PC-3 (cell line): ENCODE measurements at regions not wholly inside any gene's neighbourhood (a gene's known extent, or its start where the extent isn't known, plus 50 kb on each side); places are given as distances from the start of the nearest gene placed in this dataset.

ENCODE experiments used
- EZH2 ChIP-seq: fragments of 300-600 bp; sonication (generic); IDR thresholded peaks from one replicate; pipeline ENCODE4 v1.6.1; 2017; ENCODE audit warnings: antibody characterized with exemption, mild to moderate bottlenecking, low read length; ENCODE audit not compliant: unreplicated experiment
- TF ChIP-seq, protein P1 (sequence below): fragments of 300-600 bp; sonication (generic); conservative IDR thresholded peaks from 2 replicates; pipeline ENCODE4 v1.5.1; 2017; ENCODE audit warnings: antibody characterized with exemption, low read depth, mild to moderate bottlenecking, low read length

DNA sequence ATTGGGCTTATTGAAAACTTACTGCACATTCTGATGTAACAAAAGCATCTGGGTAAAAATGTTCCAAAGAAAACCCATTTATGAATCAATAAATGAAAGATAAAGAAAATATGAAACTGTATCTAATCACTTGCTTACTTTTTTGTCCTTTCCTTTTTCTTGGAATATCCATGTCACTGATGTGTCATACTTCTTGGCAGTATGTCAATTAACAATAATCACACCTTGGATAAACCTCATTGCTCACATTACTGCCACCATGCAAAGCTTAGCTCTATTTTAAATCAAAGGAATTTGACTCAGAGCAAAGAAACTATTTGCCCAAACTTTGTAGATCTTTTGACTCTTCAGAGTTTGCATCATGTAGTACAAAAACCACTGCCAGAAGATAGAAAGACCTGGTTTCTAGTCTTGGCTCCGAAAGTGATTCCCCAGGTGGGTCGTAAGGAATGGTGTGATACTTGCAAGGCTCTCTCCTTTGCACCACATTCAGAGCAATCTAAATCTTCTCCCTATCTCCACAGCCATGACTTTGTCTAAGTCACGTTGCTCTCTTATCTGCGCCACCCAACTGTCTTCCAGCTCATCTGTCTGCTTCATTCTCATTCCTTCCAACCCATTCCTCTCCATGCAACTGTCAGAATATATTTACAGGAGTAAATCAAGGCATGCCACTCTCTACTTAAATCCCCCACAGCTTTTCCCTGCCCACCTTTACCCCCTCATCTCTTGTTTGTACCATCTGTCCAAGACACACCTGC is 311.9 kb downstream of the COG6 start:
- TF ChIP-seq, protein P1, sequence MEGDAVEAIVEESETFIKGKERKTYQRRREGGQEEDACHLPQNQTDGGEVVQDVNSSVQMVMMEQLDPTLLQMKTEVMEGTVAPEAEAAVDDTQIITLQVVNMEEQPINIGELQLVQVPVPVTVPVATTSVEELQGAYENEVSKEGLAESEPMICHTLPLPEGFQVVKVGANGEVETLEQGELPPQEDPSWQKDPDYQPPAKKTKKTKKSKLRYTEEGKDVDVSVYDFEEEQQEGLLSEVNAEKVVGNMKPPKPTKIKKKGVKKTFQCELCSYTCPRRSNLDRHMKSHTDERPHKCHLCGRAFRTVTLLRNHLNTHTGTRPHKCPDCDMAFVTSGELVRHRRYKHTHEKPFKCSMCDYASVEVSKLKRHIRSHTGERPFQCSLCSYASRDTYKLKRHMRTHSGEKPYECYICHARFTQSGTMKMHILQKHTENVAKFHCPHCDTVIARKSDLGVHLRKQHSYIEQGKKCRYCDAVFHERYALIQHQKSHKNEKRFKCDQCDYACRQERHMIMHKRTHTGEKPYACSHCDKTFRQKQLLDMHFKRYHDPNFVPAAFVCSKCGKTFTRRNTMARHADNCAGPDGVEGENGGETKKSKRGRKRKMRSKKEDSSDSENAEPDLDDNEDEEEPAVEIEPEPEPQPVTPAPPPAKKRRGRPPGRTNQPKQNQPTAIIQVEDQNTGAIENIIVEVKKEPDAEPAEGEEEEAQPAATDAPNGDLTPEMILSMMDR: no peak
- no peak for TF ChIP-seq EZH2
